Activated naive CD8-positive, alpha-beta T cell treated with anti-CD3 and anti-CD28 coated beads for 36 hours (primary cell): ENCODE measurements at regions not wholly inside any gene's neighbourhood (a gene's known extent, or its start where the extent isn't known, plus 50 kb on each side); places are given as distances from the start of the nearest gene placed in this dataset.

ENCODE experiments used
- DNase-seq: peaks from one replicate; pipeline ENCODE4 v3.0.0; 2021
- H3K27ac Mint-ChIP-seq: one replicate; pipeline ENCODE4 v1.8.0; 2022; ENCODE audit warnings: mild to moderate bottlenecking, moderate library complexity, mixed read lengths
- H3K27me3 Mint-ChIP-seq: one replicate; pipeline ENCODE4 v1.8.0; 2022; ENCODE audit warnings: mild to moderate bottlenecking, mixed read lengths
- H3K36me3 Mint-ChIP-seq: one replicate; pipeline ENCODE4 v1.8.0; 2021; ENCODE audit warnings: mild to moderate bottlenecking, mixed read lengths
- H3K4me1 Mint-ChIP-seq: one replicate; pipeline ENCODE4 v1.8.0; 2021; ENCODE audit warnings: mixed read lengths
- H3K4me3 Mint-ChIP-seq: one replicate; pipeline ENCODE4 v1.8.0; 2022; ENCODE audit warnings: mild to moderate bottlenecking, moderate library complexity, mixed read lengths
- H3K9me3 Mint-ChIP-seq: one replicate; pipeline ENCODE4 v1.8.0; 2022; ENCODE audit warnings: mixed read lengths

- Mint-ChIP-seq H3K9me3 (no peaks in the 10 kb centered on the region), H3K27ac (no peak overlapping the region), H3K27me3 (no peaks in the 10 kb centered on the region), H3K4me3 (no peak overlapping the region), H3K36me3 (no peaks in the 10 kb centered on the region), H3K4me1 (no peaks in the 10 kb centered on the region)
- DNase-seq, result no peak
Observed at GRCh38 chr2:146161256-146161882, 1641.5 kb upstream of the ZEB2 start.

- DNase-seq, result no peak
- Mint-ChIP-seq H3K36me3 (no peaks in the 10 kb centered on the region), H3K4me1 (no peaks in the 10 kb centered on the region), H3K27ac (no peak overlapping the region), H3K9me3 (no peaks in the 10 kb centered on the region), H3K27me3 (no peaks in the 10 kb centered on the region), H3K4me3 (no peak overlapping the region)
Observed at GRCh38 chr2:146158072-146158674, 1638.3 kb upstream of the ZEB2 start.

GRCh38 chr2:146147448-146148012 is 1627.6 kb upstream of the ZEB2 start:
- DNase-seq, result no peak
- no peak overlapping the region for H3K27ac Mint-ChIP-seq
- H3K36me3 Mint-ChIP-seq, result no peaks in the 10 kb centered on the region
- H3K9me3 Mint-ChIP-seq, result peaks cover 4% of the 10 kb centered on the region
- H3K4me3 Mint-ChIP-seq, result no peak overlapping the region
- no peaks in the 10 kb centered on the region for H3K27me3 Mint-ChIP-seq
- no peaks in the 10 kb centered on the region for H3K4me1 Mint-ChIP-seq

- H3K27ac Mint-ChIP-seq, result no peak overlapping the region
- H3K36me3 Mint-ChIP-seq, result no peaks in the 10 kb centered on the region
- no peaks in the 10 kb centered on the region for H3K9me3 Mint-ChIP-seq
- no peak overlapping the region for H3K4me3 Mint-ChIP-seq
- DNase-seq, result no peak
- H3K4me1 Mint-ChIP-seq, result no peaks in the 10 kb centered on the region
- no peaks in the 10 kb centered on the region for H3K27me3 Mint-ChIP-seq
Observed at GRCh38 chr2:146143971-146144370, 1624.1 kb upstream of the ZEB2 start.

GRCh38 chr2:146138820-146139219 is 1618.9 kb upstream of the ZEB2 start:
- Mint-ChIP-seq H3K27me3 (no peaks in the 10 kb centered on the region), H3K36me3 (no peaks in the 10 kb centered on the region), H3K4me1 (no peaks in the 10 kb centered on the region), H3K9me3 (no peaks in the 10 kb centered on the region), H3K27ac (no peak overlapping the region), H3K4me3 (no peak overlapping the region)
- no peak for DNase-seq

- no peaks in the 10 kb centered on the region for H3K27me3 Mint-ChIP-seq
- H3K27ac Mint-ChIP-seq, result no peak overlapping the region
- H3K4me1 Mint-ChIP-seq, result no peaks in the 10 kb centered on the region
- no peak overlapping the region for H3K4me3 Mint-ChIP-seq
- H3K9me3 Mint-ChIP-seq, result no peaks in the 10 kb centered on the region
- no peak for DNase-seq
- no peaks in the 10 kb centered on the region for H3K36me3 Mint-ChIP-seq
Observed at GRCh38 chr2:146135245-146135644, 1615.3 kb upstream of the ZEB2 start.

GRCh38 chr2:146131785-146132184 is 1611.9 kb upstream of the ZEB2 start:
- DNase-seq, result no peak
- Mint-ChIP-seq H3K4me3 (no peak overlapping the region), H3K9me3 (no peaks in the 10 kb centered on the region), H3K27me3 (no peaks in the 10 kb centered on the region), H3K27ac (no peak overlapping the region), H3K4me1 (no peaks in the 10 kb centered on the region), H3K36me3 (no peaks in the 10 kb centered on the region)

GRCh38 chr2:146131048-146131447 is 1611.1 kb upstream of the ZEB2 start:
- Mint-ChIP-seq H3K9me3 (no peaks in the 10 kb centered on the region), H3K27ac (no peak overlapping the region), H3K27me3 (no peaks in the 10 kb centered on the region), H3K4me1 (no peaks in the 10 kb centered on the region), H3K36me3 (no peaks in the 10 kb centered on the region), H3K4me3 (no peak overlapping the region)
- no peak for DNase-seq

- H3K4me1 Mint-ChIP-seq, result no peaks in the 10 kb centered on the region
- H3K27ac Mint-ChIP-seq, result no peak overlapping the region
- H3K9me3 Mint-ChIP-seq, result no peaks in the 10 kb centered on the region
- no peaks in the 10 kb centered on the region for H3K27me3 Mint-ChIP-seq
- no peak for DNase-seq
- no peaks in the 10 kb centered on the region for H3K36me3 Mint-ChIP-seq
- H3K4me3 Mint-ChIP-seq, result no peak overlapping the region
Observed at GRCh38 chr2:146130290-146130689, 1610.4 kb upstream of the ZEB2 start.

GRCh38 chr2:146129231-146129630 is 1609.3 kb upstream of the ZEB2 start:
- H3K27me3 Mint-ChIP-seq, result no peaks in the 10 kb centered on the region
- no peaks in the 10 kb centered on the region for H3K36me3 Mint-ChIP-seq
- DNase-seq, result no peak
- no peak overlapping the region for H3K27ac Mint-ChIP-seq
- H3K4me1 Mint-ChIP-seq, result no peaks in the 10 kb centered on the region
- H3K9me3 Mint-ChIP-seq, result no peaks in the 10 kb centered on the region
- no peak overlapping the region for H3K4me3 Mint-ChIP-seq

- Mint-ChIP-seq H3K4me3 (no peak overlapping the region), H3K9me3 (no peaks in the 10 kb centered on the region), H3K27ac (no peak overlapping the region), H3K4me1 (no peaks in the 10 kb centered on the region), H3K27me3 (no peaks in the 10 kb centered on the region), H3K36me3 (no peaks in the 10 kb centered on the region)
- DNase-seq, result no peak
Observed at GRCh38 chr2:146128216-146128615, 1608.3 kb upstream of the ZEB2 start.

GRCh38 chr2:146125551-146125950 is 1605.6 kb upstream of the ZEB2 start:
- Mint-ChIP-seq H3K27ac (no peak overlapping the region), H3K9me3 (no peaks in the 10 kb centered on the region), H3K4me3 (no peak overlapping the region), H3K27me3 (no peaks in the 10 kb centered on the region), H3K4me1 (no peaks in the 10 kb centered on the region), H3K36me3 (no peaks in the 10 kb centered on the region)
- no peak for DNase-seq

GRCh38 chr2:146124741-146125140 is 1604.8 kb upstream of the ZEB2 start:
- Mint-ChIP-seq H3K27me3 (no peaks in the 10 kb centered on the region), H3K4me1 (no peaks in the 10 kb centered on the region), H3K4me3 (no peak overlapping the region), H3K27ac (no peak overlapping the region), H3K9me3 (no peaks in the 10 kb centered on the region), H3K36me3 (no peaks in the 10 kb centered on the region)
- DNase-seq, result no peak

GRCh38 chr2:146123714-146124113 is 1603.8 kb upstream of the ZEB2 start:
- Mint-ChIP-seq H3K4me1 (no peaks in the 10 kb centered on the region), H3K4me3 (no peak overlapping the region), H3K36me3 (no peaks in the 10 kb centered on the region), H3K27me3 (no peaks in the 10 kb centered on the region), H3K27ac (no peak overlapping the region), H3K9me3 (no peaks in the 10 kb centered on the region)
- no peak for DNase-seq

GRCh38 chr2:146123256-146123655 is 1603.3 kb upstream of the ZEB2 start:
- Mint-ChIP-seq H3K36me3 (no peaks in the 10 kb centered on the region), H3K27me3 (no peaks in the 10 kb centered on the region), H3K4me1 (no peaks in the 10 kb centered on the region), H3K27ac (no peak overlapping the region), H3K4me3 (no peak overlapping the region), H3K9me3 (no peaks in the 10 kb centered on the region)
- no peak for DNase-seq

GRCh38 chr2:146119586-146119985 is 1599.7 kb upstream of the ZEB2 start:
- Mint-ChIP-seq H3K27me3 (no peaks in the 10 kb centered on the region), H3K4me3 (no peak overlapping the region)

More at GRCh38 chr2:146119586-146119985, 1599.7 kb upstream of the ZEB2 start:
- Mint-ChIP-seq H3K36me3 (no peaks in the 10 kb centered on the region), H3K27ac (no peak overlapping the region), H3K4me1 (no peaks in the 10 kb centered on the region), H3K9me3 (no peaks in the 10 kb centered on the region)
- DNase-seq, result no peak
